Caco-2 (cell line): ENCODE measurements at regions not wholly inside any gene's neighbourhood (a gene's known extent, or its start where the extent isn't known, plus 50 kb on each side); places are given as distances from the start of the nearest gene placed in this dataset.

Source experiments
- BruUV-seq: library from RNA; stranded (reverse); fragments of 400-500 nt; replicated peaks from 2 replicates; lab custom pipeline; 2021; lab: Mats Ljungman, UMichigan
- CTCF ChIA-PET: fragments of 300-600 bp; sonication (Branson Sonifier 250); formaldehyde crosslinking; loops from one replicate; lab custom pipeline; 2022; ENCODE audit warnings: antibody characterized with exemption; lab: Charles Lee
- POLR2A ChIA-PET: fragments of 300-600 bp; sonication (Branson Sonifier 250); formaldehyde crosslinking; loops from one replicate; lab custom pipeline; 2022; ENCODE audit warnings: antibody characterized with exemption; lab: Charles Lee
- DNase-seq, 2 experiments: peaks; one replicate each; pipeline versions ENCODE4 v3.0.0 to v3.0.0-alpha.2; 2020 to 2022
- H3K27me3 ChIP-seq: replicated peaks from 2 replicates; pipeline ENCODE4 v1.6.0; 2011; ENCODE audit warnings: low read length; ENCODE audit not compliant: control insufficient read depth, insufficient read depth
- H3K36me3 ChIP-seq: 2 replicates; pipeline ENCODE4 v1.5.1; 2011; ENCODE audit warnings: low read length; ENCODE audit not compliant: control insufficient read depth, insufficient read depth
- H3K4me1 ChIP-seq: fragments of 250-450 bp; sonication (Bioruptor Pico); 2 replicates; pipeline ENCODE4 v1.5.1; 2020; ENCODE audit warnings: mild to moderate bottlenecking
- H3K4me3 ChIP-seq: 2 replicates; pipeline ENCODE4 v1.5.1; 2011; ENCODE audit warnings: low read depth, mild to moderate bottlenecking, control low read depth, low read length
- H3K9me3 ChIP-seq: fragments of 250-450 bp; sonication (Bioruptor Pico); 2 replicates; pipeline ENCODE4 v1.5.1; 2020; ENCODE audit warnings: mild to moderate bottlenecking, moderate library complexity
- H3K27ac Mint-ChIP-seq: one replicate; pipeline ENCODE4 v1.8.0; 2022; ENCODE audit warnings: mixed read lengths; ENCODE audit not compliant: unreplicated experiment
- H3K27me3 Mint-ChIP-seq: one replicate; pipeline ENCODE4 v1.8.0; 2022; ENCODE audit warnings: mixed read lengths; ENCODE audit not compliant: insufficient read depth, unreplicated experiment
- H3K36me3 Mint-ChIP-seq: one replicate; pipeline ENCODE4 v1.8.0; 2022; ENCODE audit warnings: mild to moderate bottlenecking, mixed read lengths; ENCODE audit not compliant: insufficient read depth, unreplicated experiment
- H3K4me1 Mint-ChIP-seq: one replicate; pipeline ENCODE4 v1.8.0; 2022; ENCODE audit warnings: low read depth, mixed read lengths; ENCODE audit not compliant: unreplicated experiment
- H3K4me3 Mint-ChIP-seq: one replicate; pipeline ENCODE4 v1.8.0; 2022; ENCODE audit warnings: mild to moderate bottlenecking, moderate library complexity, mixed read lengths; ENCODE audit not compliant: unreplicated experiment
- H3K9me3 Mint-ChIP-seq: one replicate; pipeline ENCODE4 v1.8.0; 2022; ENCODE audit warnings: mixed read lengths; ENCODE audit not compliant: unreplicated experiment
- CTCF ChIP-seq, 2 experiments: fragments of 200-600 bp in 1 of 2; IDR thresholded peaks; 1 replicate in 1 of 2; 2 replicates in 1 of 2; pipeline versions ENCODE4 v1.5.1 to v1.8.0; 2011 to 2022; ENCODE audit warnings: antibody characterized with exemption in 1 of 2, control low read depth in 1 of 2, inconsistent platforms in 1 of 2, low read depth in 1 of 2, low read length in 1 of 2, mild to moderate bottlenecking in 1 of 2, moderate library complexity in 1 of 2; ENCODE audit not compliant: insufficient read depth in 1 of 2, severe bottlenecking in 1 of 2, unreplicated experiment in 1 of 2
- intact Hi-C: fragments of 100-400 bp; cut with micrococcal nuclease; formaldehyde crosslinking; loops from one replicate; pipeline ENCODE4 v1.10.0; 2022; ENCODE audit not compliant: unreplicated experiment

GRCh38 chr7:41457832-41458437 lies 245.0 kb downstream of the INHBA start:
- ChIA-PET POLR2A (no interaction called here), CTCF (no interaction called here)
- no peak for TF ChIP-seq CTCF (IDR thresholded peaks at IDR 0.05; ENCODE audit: insufficient read depth in 1 of 2, low read depth in 1 of 2, low read length in 1 of 2, severe bottlenecking in 1 of 2, unreplicated experiment in 1 of 2)
- Mint-ChIP-seq H3K36me3 (no peaks in the 10 kb centered on the region), H3K4me1 (no peaks in the 10 kb centered on the region), H3K9me3 (peaks cover 9% of the 10 kb centered on the region), H3K4me3 (no peak overlapping the region), H3K27me3 (peaks cover 2% of the 10 kb centered on the region), H3K27ac (no peak overlapping the region)
- intact Hi-C loops: no loop called here
- no peaks in the 10 kb centered on the region; the same call in 1 of the 2 replicates for H3K9me3 ChIP-seq
- no peak overlapping the region for H3K4me3 ChIP-seq
- no peaks in the 10 kb centered on the region for H3K27me3 ChIP-seq
- no peak for DNase-seq
- no TSS peak for BruUV-seq
- no peaks in the 10 kb centered on the region for H3K36me3 ChIP-seq
- no peaks in the 10 kb centered on the region for H3K4me1 ChIP-seq

GRCh38 chr7:41451826-41452225 lies 251.1 kb downstream of the INHBA start:
- Mint-ChIP-seq H3K9me3 (no peaks in the 10 kb centered on the region), H3K27me3 (no peaks in the 10 kb centered on the region), H3K27ac (no peak overlapping the region), H3K4me1 (no peaks in the 10 kb centered on the region), H3K36me3 (no peaks in the 10 kb centered on the region), H3K4me3 (no peak overlapping the region)
- no peak for DNase-seq
- Histone ChIP-seq H3K9me3 (no peaks in the 10 kb centered on the region), H3K4me1 (no peaks in the 10 kb centered on the region), H3K27me3 (no peaks in the 10 kb centered on the region), H3K36me3 (no peaks in the 10 kb centered on the region), H3K4me3 (no peak overlapping the region)
- CTCF ChIA-PET: no interaction called here
- BruUV-seq: no TSS peak
- TF ChIP-seq CTCF (IDR thresholded peaks at IDR 0.05; ENCODE audit: insufficient read depth in 1 of 2, low read depth in 1 of 2, low read length in 1 of 2, severe bottlenecking in 1 of 2, unreplicated experiment in 1 of 2): no peak
- POLR2A ChIA-PET: no interaction called here
- intact Hi-C loops: no loop called here

GRCh38 chr7:41449694-41450093 lies 253.2 kb downstream of the INHBA start:
- H3K27ac Mint-ChIP-seq: no peak overlapping the region
- Histone ChIP-seq H3K36me3 (no peaks in the 10 kb centered on the region), H3K9me3 (no peaks in the 10 kb centered on the region; the same call in 1 of the 2 replicates), H3K27me3 (no peaks in the 10 kb centered on the region), H3K4me1 (no peaks in the 10 kb centered on the region), H3K4me3 (no peak overlapping the region)
- BruUV-seq: no TSS peak
- no peak overlapping the region for H3K4me3 Mint-ChIP-seq
- TF ChIP-seq CTCF (IDR thresholded peaks at IDR 0.05; ENCODE audit: insufficient read depth in 1 of 2, low read depth in 1 of 2, low read length in 1 of 2, severe bottlenecking in 1 of 2, unreplicated experiment in 1 of 2): no peak
- intact Hi-C loops: no loop called here
- DNase-seq: no peak
- no peaks in the 10 kb centered on the region for H3K36me3 Mint-ChIP-seq
- ChIA-PET POLR2A (no interaction called here), CTCF (no interaction called here)
- no peaks in the 10 kb centered on the region for H3K9me3 Mint-ChIP-seq
- H3K4me1 Mint-ChIP-seq: no peaks in the 10 kb centered on the region
- H3K27me3 Mint-ChIP-seq: no peaks in the 10 kb centered on the region
